Stimulated activated CD4-positive, alpha-beta T cell treated with anti-CD3 and anti-CD28 coated beads, Interleukin-15, amount 100 ng/mL, for 48 hours (primary cell): ENCODE measurements at regions not wholly inside any gene's neighbourhood (a gene's known extent, or its start where the extent isn't known, plus 50 kb on each side); places are given as distances from the start of the nearest gene placed in this dataset.
"Not testable (repeated sequence)": the region's sequence is repeated elsewhere in the genome, so short reads cannot be mapped to it uniquely, and the experiment has no call there.

Experiments
- DNase-seq, 2 donors: peaks; one replicate each; pipeline ENCODE4 v3.0.0-alpha.2; 2020; ENCODE audit warnings: low read depth in 2 of 2

- DNase-seq, result no peak
Observed at GRCh38 chr5:101036778-101037177, 133.7 kb upstream of the ST8SIA4 start.

DNA sequence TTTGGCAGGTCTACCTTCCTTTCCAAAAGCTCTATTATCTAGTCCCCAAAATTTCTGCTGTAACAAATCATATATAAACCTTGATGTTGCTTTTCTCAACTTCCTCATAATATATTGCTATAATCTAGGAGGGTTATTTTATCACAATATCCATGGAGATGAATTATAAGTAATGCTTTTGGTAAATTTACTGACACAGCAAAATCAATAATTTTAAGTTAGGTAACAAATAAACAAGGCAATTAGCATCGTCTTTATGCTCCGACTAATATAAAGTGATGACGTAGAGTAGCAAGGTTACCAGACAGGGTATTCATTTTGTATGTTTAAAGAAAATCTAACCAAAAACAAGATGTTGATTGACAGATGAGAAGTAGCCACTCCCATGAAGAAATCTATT, 132.3 kb upstream of the ST8SIA4 start:
- no peak for DNase-seq

DNA sequence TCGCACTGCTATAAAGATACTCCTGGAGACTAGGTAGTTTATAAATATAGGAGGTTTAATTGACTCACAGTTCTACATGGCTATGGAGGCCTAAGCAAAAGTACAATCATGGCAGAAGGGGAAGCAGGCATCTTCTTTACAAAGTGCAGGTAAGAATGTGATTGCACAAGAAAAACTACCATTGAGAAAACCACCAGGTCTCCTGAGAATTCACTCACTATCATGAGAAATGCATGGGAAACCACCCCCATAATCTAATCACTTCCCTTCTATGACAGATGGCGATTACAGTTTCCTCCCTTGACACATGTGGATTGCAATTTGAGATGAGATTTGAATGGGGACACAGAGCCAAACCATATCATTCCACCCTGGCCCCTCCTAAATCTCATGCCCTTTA, 121.2 kb upstream of the ST8SIA4 start:
- DNase-seq, result no peak

GRCh38 chr5:101018299-101018698, 115.2 kb upstream of the ST8SIA4 start:
- no peak for DNase-seq

GRCh38 chr5:101012880-101013279, 109.8 kb upstream of the ST8SIA4 start:
- no peak for DNase-seq

- no peak for DNase-seq
Observed at GRCh38 chr5:101009758-101010519, 106.9 kb upstream of the ST8SIA4 start.

DNA sequence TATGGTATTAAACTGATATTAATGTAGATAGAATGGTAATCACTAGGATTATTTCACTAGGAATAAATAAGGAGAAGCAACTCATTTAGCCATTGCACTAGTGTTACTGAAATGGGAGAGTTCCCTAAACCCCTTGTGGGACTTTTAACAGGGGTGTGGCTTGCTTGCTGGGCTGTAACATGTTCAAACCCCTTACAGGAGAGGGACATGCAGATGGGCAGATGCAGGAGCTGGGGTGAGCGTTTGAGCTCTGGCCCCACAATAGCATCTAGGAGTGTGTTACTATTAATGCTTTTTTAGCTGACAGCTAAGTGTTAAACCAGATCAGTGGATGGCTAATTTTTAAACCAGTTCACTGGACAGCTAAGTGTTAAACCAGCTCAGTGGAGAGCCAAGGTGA, 89.3 kb upstream of the ST8SIA4 start:
- no peak for DNase-seq

DNA sequence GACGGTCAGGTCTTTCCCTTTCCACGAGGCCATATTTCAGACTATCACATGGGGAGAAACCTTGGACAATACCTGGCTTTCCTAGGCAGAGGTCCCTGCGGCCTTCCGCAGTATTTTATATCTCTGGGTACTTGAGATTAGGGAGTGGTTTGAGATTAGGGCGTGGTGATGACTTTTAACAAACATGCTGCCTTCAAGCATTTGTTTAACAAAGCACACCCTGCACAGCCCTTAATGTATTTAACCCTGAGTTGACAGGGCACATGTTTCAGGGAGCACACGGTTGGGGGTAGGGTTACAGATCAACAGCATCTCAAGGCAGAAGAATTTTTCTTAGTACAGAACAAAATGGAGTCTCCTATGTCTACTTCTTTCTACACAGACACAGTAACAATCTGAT, 80.5 kb upstream of the ST8SIA4 start:
- not testable (repeated sequence) for DNase-seq

DNA sequence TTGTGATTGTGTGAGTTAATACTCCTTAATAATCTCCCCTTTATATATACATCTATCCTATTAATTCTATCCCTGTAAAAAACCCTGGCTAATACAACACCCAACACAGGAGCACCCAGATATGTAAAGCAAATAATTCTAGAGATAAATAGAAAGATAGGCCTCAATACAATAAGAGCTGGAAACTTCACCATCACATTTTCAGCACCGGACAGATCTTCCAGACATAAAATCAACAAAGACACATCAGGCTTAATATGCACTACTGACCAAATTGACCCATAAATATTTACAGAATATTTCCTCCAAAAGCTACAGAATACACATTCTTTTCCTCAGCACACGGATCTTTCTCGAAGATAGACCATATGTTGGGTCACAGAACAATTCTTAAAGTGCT, 71.0 kb upstream of the ST8SIA4 start:
- DNase-seq, result no peak

- DNase-seq, result no peak
Observed at GRCh38 chr5:100970646-100971255, 67.7 kb upstream of the ST8SIA4 start.

GRCh38 chr5:100965291-100965690, 62.2 kb upstream of the ST8SIA4 start:
- no peak for DNase-seq
